HCT116 (cell line): ENCODE measurements at regions not wholly inside any gene's neighbourhood (a gene's known extent, or its start where the extent isn't known, plus 50 kb on each side); places are given as distances from the start of the nearest gene placed in this dataset.

Experiments used
- ATAC-seq: fragments of 200-7000 bp; cut with Tn5 transposase; 2 replicates; pipeline ENCODE4 v1.9.1; 2020; ENCODE audit warnings: mild to moderate bottlenecking, moderate library complexity
- BruUV-seq: library from RNA; stranded (reverse); fragments of 400-500 nt; replicated peaks from 2 replicates; lab custom pipeline; 2021; lab: Mats Ljungman, UMichigan
- CTCF ChIA-PET: fragments of 300-600 bp; sonication (Branson Sonifier 250); formaldehyde crosslinking; loops from one replicate; lab custom pipeline; 2021; ENCODE audit warnings: antibody characterized with exemption; lab: Charles Lee
- POLR2A ChIA-PET: fragments of 300-600, 350-600 bp; sonication (Branson Sonifier 250); formaldehyde crosslinking; loops from one replicate; lab custom pipeline; 2021; ENCODE audit warnings: antibody characterized with exemption; lab: Charles Lee
- RAD21 ChIA-PET, 2 experiments: fragments of 300-600 bp; sonication (Branson Sonifier 250); formaldehyde crosslinking; loops; one replicate each; lab custom pipeline; 2023; ENCODE audit warnings: low total read pairs in 2 of 2; ENCODE audit not compliant: uncharacterized antibody in 2 of 2, unreplicated experiment in 2 of 2, low non-redundant PET in 1 of 2; lab: Charles Lee
- DNase-seq: peaks from one replicate; pipeline ENCODE4 v3.0.0-alpha.2; 2010; ENCODE audit warnings: low read depth, low spot score
- H2AFZ ChIP-seq: fragments of 200-600 bp; shearing (Covaris generic), sonication (generic); 2 replicates; pipeline ENCODE4 v1.6.1; 2017; ENCODE audit warnings: low read depth, mixed run types, mixed read lengths, antibody characterized with exemption, low read length; ENCODE audit not compliant: poor library complexity, severe bottlenecking
- H3K27ac ChIP-seq: 2 replicates; pipeline ENCODE4 v1.5.1; 2012; ENCODE audit warnings: low read depth, low read length
- H3K27me3 ChIP-seq: fragments of 200-600 bp; sonication (generic); 2 replicates; pipeline ENCODE4 v1.6.1; 2016; ENCODE audit warnings: mixed run types, low read length, mixed read lengths; ENCODE audit not compliant: insufficient read depth
- H3K36me3 ChIP-seq, 2 experiments: fragments of 200-500 bp in 1 of 2; fragments of 200-600 bp in 1 of 2; sonication (Bioruptor generic) in 1 of 2; sonication (generic) in 1 of 2; 2 replicates each; pipeline versions ENCODE4 v1.5.1 to v1.6.1; 2014 to 2016; ENCODE audit warnings: low read length in 2 of 2, inconsistent platforms in 1 of 2, mixed read lengths in 1 of 2, mixed run types in 1 of 2; ENCODE audit not compliant: insufficient read depth in 2 of 2, control insufficient read depth in 1 of 2
- H3K4me1 ChIP-seq, 2 experiments: fragments of 200-600 bp in 1 of 2; sonication (generic) in 1 of 2; 2 replicates each; pipeline versions ENCODE4 v1.5.1 to v1.6.1; 2012 to 2017; ENCODE audit warnings: low read length in 2 of 2, inconsistent platforms in 1 of 2, mild to moderate bottlenecking in 1 of 2, mixed read lengths in 1 of 2, mixed run types in 1 of 2, moderate library complexity in 1 of 2; ENCODE audit not compliant: insufficient read depth in 2 of 2, control insufficient read depth in 1 of 2
- H3K4me2 ChIP-seq: fragments of 200-600 bp; sonication (generic); 2 replicates; pipeline ENCODE4 v1.6.1; 2017; ENCODE audit warnings: mixed run types, low read length, mixed read lengths
- H3K4me3 ChIP-seq, 2 experiments: fragments of 200-600 bp in 1 of 2; sonication (generic) in 1 of 2; replicated peaks in 1 of 2; 2 replicates each; pipeline ENCODE4 v1.5.1; 2011 to 2016; ENCODE audit warnings: low read length in 2 of 2, control low read depth in 1 of 2, low read depth in 1 of 2, mild to moderate bottlenecking in 1 of 2, mixed read lengths in 1 of 2, mixed run types in 1 of 2
- H3K79me2 ChIP-seq: fragments of 200-600 bp; sonication (generic); 2 replicates; pipeline ENCODE4 v1.6.1; 2017; ENCODE audit warnings: mild to moderate bottlenecking, mixed run types, low read length, moderate library complexity, mixed read lengths; ENCODE audit not compliant: insufficient read depth
- H3K9ac ChIP-seq: fragments of 200-600 bp; sonication (generic); 2 replicates; pipeline ENCODE4 v1.6.1; 2016; ENCODE audit warnings: low read length, mixed read lengths
- H3K9me2 ChIP-seq: fragments of 200-600 bp; sonication (generic), shearing (Covaris generic); 2 replicates; pipeline ENCODE4 v1.6.1; 2017; ENCODE audit warnings: mixed run types, mild to moderate bottlenecking, moderate library complexity; ENCODE audit not compliant: insufficient read depth
- H3K9me3 ChIP-seq, 2 experiments: fragments of 200-500 bp in 1 of 2; fragments of 200-600 bp in 1 of 2; sonication (Bioruptor generic) in 1 of 2; sonication (generic) in 1 of 2; 2 replicates each; pipeline ENCODE4 v1.6.1; 2014 to 2017; ENCODE audit warnings: low read length in 2 of 2, mixed read lengths in 2 of 2, inconsistent platforms in 1 of 2, low read depth in 1 of 2, mild to moderate bottlenecking in 1 of 2, mixed run types in 1 of 2, moderate library complexity in 1 of 2; ENCODE audit not compliant: control insufficient read depth in 1 of 2, insufficient read depth in 1 of 2
- H4K20me1 ChIP-seq: fragments of 200-600 bp; sonication (generic), shearing (Covaris generic); 2 replicates; pipeline ENCODE4 v1.6.1; 2017; ENCODE audit warnings: mixed run types, mild to moderate bottlenecking, moderate library complexity; ENCODE audit not compliant: insufficient read depth
- CBX3 ChIP-seq: IDR thresholded peaks from 2 replicates; pipeline ENCODE4 v1.6.1; 2012; ENCODE audit warnings: low read depth
- CTCF ChIP-seq, 3 experiments: fragments of 200-600 bp in 1 of 3; sonication (generic) in 1 of 3; IDR thresholded peaks in 2 of 3; conservative IDR thresholded peaks in 1 of 3; 2 replicates each; pipeline ENCODE4 v1.5.1; 2012 to 2017; ENCODE audit warnings: low read depth in 2 of 3, low read length in 2 of 3, antibody characterized with exemption in 1 of 3, borderline replicate concordance in 1 of 3, control low read depth in 1 of 3, mild to moderate bottlenecking in 1 of 3, mixed read lengths in 1 of 3, mixed run types in 1 of 3, moderate library complexity in 1 of 3; ENCODE audit not compliant: insufficient read depth in 1 of 3
- EGR1 ChIP-seq: IDR thresholded peaks from 2 replicates; pipeline ENCODE4 v1.6.1; 2012; ENCODE audit warnings: low read depth
- EZH2phosphoT487 ChIP-seq: fragments of 200-600 bp; IDR thresholded peaks from 2 replicates; pipeline ENCODE4 v1.6.1; 2018; ENCODE audit warnings: antibody characterized with exemption, borderline replicate concordance
- FOSL1 ChIP-seq: IDR thresholded peaks from 2 replicates; pipeline ENCODE4 v1.6.1; 2012; ENCODE audit warnings: low read depth
- SRF ChIP-seq: IDR thresholded peaks from 2 replicates; pipeline ENCODE4 v1.6.1; 2012; ENCODE audit warnings: low read depth
- TCF7L2 ChIP-seq: IDR thresholded peaks from 2 replicates; pipeline ENCODE4 v1.7.0; 2011; ENCODE audit warnings: borderline replicate concordance, inconsistent platforms; ENCODE audit not compliant: insufficient read depth, insufficient read length; ENCODE audit errors: extremely low read depth
- intact Hi-C: fragments of 100-400 bp; cut with micrococcal nuclease; formaldehyde crosslinking; loops from 2 replicates; pipeline ENCODE4 v1.10.0; 2022

- TF ChIP-seq CTCF (IDR thresholded peaks at IDR 0.05 in 2 of 3, conservative IDR thresholded peaks at IDR 0.05 in 1 of 3; ENCODE audit: borderline replicate concordance in 1 of 3, insufficient read depth in 1 of 3, low read depth in 2 of 3, low read length in 2 of 3): no peak
- no peak for TF ChIP-seq EGR1
- TF ChIP-seq EZH2phosphoT487: no peak
- TF ChIP-seq TCF7L2: no peak
These were observed 258.5 kb upstream of the PDGFD start (continued) for GRCh38 chr11:104422324-104422944.

- ChIA-PET CTCF (no interaction called here), RAD21 (no interaction called here)
These were observed 246.4 kb upstream of the PDGFD start for GRCh38 chr11:104410336-104410735.

More at GRCh38 chr11:104410336-104410735, 246.4 kb upstream of the PDGFD start:
- TF ChIP-seq CBX3 (no peak), FOSL1 (no peak), SRF (no peak)
- intact Hi-C loops: no loop called here
- ATAC-seq: no peak
- no peaks in the 10 kb centered on the region for H4K20me1 ChIP-seq
- H3K4me2 ChIP-seq: no peak overlapping the region
- no peak overlapping the region for H3K9ac ChIP-seq
- H3K27me3 ChIP-seq: no peaks in the 10 kb centered on the region
- H3K27ac ChIP-seq: no peak overlapping the region
- no peaks in the 10 kb centered on the region for H3K79me2 ChIP-seq
- BruUV-seq: no TSS peak
- no peaks in the 10 kb centered on the region for H3K36me3 ChIP-seq
- H3K9me3 ChIP-seq: no peaks in the 10 kb centered on the region
- H3K4me3 ChIP-seq: no peak overlapping the region
- H3K4me1 ChIP-seq: no peaks in the 10 kb centered on the region
- no peak overlapping the region for H2AFZ ChIP-seq
- DNase-seq: no peak
- POLR2A ChIA-PET: no interaction called here
- H3K9me2 ChIP-seq: no peaks in the 10 kb centered on the region
